ENCODE measurements at regions not wholly inside any gene's neighbourhood (a gene's known extent, or its start where the extent isn't known, plus 50 kb on each side); places are given as distances from the start of the nearest gene placed in this dataset.
"Not testable (repeated sequence)": the region's sequence is repeated elsewhere in the genome, so short reads cannot be mapped to it uniquely, and the experiment has no call there.

DNA sequence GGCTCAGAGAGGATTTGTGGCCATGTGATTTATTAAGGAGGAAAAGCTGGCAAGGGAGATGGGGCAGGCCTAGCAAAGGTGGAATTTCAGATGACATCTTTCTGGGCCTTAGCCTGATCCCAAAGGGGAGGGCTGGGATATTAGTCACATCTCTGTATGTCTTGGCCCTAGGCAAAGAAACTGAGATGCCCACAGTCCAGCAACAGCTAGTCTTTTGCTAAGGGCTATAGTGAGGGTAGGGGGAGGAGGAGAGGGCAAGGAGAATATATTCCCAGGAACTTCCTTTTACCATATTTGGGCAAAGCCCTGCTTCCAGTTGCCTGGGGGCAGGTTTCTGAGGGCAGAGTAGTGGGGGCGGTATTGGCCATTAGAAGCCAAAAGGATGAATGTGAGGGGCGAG, 209.8 kb upstream of the NR3C2 start:
- no peak overlapping the region for H3K4me3 ChIP-seq (ENCODE audit: low read depth, low read length)
- TF ChIP-seq CTCF (IDR thresholded peaks at IDR 0.05; ENCODE audit: low read depth, low read length, missing control alignments) = no peak
- in situ Hi-C loops (cut with HindIII; ENCODE audit: low sequenced_read_pairs) = no loop called here
- no peak for DNase-seq (ENCODE audit: low read depth)

GRCh38 chr4:148649652-148650331, 207.6 kb upstream of the NR3C2 start:
- TF ChIP-seq CTCF (IDR thresholded peaks at IDR 0.05; ENCODE audit: low read depth, low read length, missing control alignments) = no peak
- in situ Hi-C loops (cut with HindIII; ENCODE audit: low sequenced_read_pairs) = no loop called here
- no peak for DNase-seq (ENCODE audit: low read depth)
- H3K4me3 ChIP-seq (ENCODE audit: low read depth, low read length) = no peak overlapping the region

DNA sequence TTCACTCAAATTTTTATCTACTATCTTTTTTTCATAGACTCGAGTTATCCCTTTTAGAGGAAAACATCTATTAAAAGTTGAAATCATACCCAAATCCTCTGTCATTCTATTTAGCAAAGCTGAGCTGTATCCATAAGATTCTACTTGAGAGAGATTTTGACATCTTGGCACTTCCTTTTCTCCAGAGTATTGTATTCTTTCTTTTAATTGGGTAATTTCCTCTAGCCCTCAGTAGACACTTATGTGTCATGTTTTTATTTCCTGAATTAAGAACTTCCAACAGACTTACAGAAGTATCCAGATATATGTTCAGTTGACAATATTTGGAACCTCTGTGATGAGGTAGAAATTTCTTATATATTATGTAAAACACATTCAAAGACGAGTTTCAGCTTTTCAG, 201.6 kb upstream of the NR3C2 start:
- H3K4me3 ChIP-seq (ENCODE audit: low read depth, low read length) = no peak overlapping the region
- no peak for TF ChIP-seq CTCF (IDR thresholded peaks at IDR 0.05; ENCODE audit: low read depth, low read length, missing control alignments)
- DNase-seq (ENCODE audit: low read depth) = no peak
- in situ Hi-C loops (cut with HindIII; ENCODE audit: low sequenced_read_pairs) = no loop called here

DNA sequence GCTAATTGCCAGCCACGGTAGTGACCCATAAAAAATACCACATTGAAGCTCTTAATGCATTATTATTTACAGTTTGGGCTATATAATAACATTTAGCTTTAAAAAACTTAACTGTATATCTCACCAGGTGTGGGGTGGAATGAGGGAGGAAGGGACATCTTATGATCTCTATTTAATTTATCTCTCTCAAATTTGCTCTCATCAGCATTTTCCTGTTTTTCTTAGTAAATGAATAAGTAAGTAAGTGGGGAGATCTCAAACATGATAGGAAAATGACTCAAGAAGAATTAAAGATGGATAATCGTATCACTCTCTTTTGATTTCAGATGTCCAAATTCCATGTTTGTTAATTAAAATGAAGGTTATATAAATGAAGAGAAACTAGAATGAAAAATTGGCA, 200.7 kb upstream of the NR3C2 start:
- in situ Hi-C loops (cut with HindIII; ENCODE audit: low sequenced_read_pairs) = no loop called here
- TF ChIP-seq CTCF (IDR thresholded peaks at IDR 0.05; ENCODE audit: low read depth, low read length, missing control alignments) = no peak
- H3K4me3 ChIP-seq (ENCODE audit: low read depth, low read length) = no peak overlapping the region
- DNase-seq (ENCODE audit: low read depth) = no peak

DNA sequence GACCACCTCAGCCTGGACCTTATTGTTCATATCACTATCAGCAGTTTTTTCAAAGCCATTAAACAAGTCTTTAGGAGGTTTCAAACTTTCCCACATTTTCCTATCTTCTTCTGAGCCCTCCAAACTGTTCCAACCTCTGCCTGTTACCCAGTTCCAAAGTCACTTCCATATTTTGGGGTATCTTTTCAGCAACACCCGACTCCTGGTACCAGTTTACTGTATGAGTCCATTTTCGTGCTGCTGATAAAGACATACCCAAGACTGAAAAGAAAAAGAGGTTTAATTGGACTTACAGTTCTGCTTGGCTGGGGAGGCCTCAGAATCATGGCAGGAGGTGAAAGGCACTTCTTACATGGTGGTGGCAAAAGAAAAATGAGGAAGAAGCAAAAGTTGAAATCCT, 195.9 kb upstream of the NR3C2 start:
- DNase-seq (ENCODE audit: low read depth); in situ Hi-C loops (cut with HindIII; ENCODE audit: low sequenced_read_pairs); H3K4me3 ChIP-seq (ENCODE audit: low read depth, low read length): not testable (repeated sequence)

GRCh38 chr4:148637453-148637852, 195.2 kb upstream of the NR3C2 start:
- in situ Hi-C loops (cut with HindIII; ENCODE audit: low sequenced_read_pairs); DNase-seq (ENCODE audit: low read depth); H3K4me3 ChIP-seq (ENCODE audit: low read depth, low read length): not testable (repeated sequence)

- no peak for DNase-seq (ENCODE audit: low read depth)
- no peak for TF ChIP-seq CTCF (IDR thresholded peaks at IDR 0.05; ENCODE audit: low read depth, low read length, missing control alignments)
- no peak overlapping the region for H3K4me3 ChIP-seq (ENCODE audit: low read depth, low read length)
- in situ Hi-C loops (cut with HindIII; ENCODE audit: low sequenced_read_pairs) = no loop called here
Measured at GRCh38 chr4:148634476-148634875, 192.3 kb upstream of the NR3C2 start.

DNA sequence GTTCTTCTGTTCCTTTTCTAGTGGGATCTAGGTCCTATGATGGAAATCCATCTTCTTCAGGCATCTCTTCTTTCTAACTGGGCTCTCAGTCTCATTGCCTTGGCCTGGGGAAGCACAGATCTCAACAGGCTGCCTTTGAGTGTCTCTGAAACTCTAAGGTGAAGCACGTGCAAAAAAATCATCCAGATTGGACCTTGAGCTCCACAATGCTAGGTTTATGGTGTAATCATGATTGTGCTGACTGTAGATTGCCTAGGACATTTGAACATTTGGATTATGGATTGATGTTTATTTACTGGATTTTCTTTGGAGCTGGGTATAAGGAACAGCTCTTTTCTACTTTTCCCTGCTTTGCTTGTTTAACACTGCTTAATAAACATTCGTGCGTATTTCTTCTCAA, 191.5 kb upstream of the NR3C2 start:
- in situ Hi-C loops (cut with HindIII; ENCODE audit: low sequenced_read_pairs) = no loop called here
- TF ChIP-seq CTCF (IDR thresholded peaks at IDR 0.05; ENCODE audit: low read depth, low read length, missing control alignments) = no peak
- H3K4me3 ChIP-seq (ENCODE audit: low read depth, low read length) = no peak overlapping the region
- DNase-seq (ENCODE audit: low read depth) = no peak

Data from astrocyte of the cerebellum (primary cell).